ENCODE measurements at regions not wholly inside any gene's neighbourhood (a gene's known extent, or its start where the extent isn't known, plus 50 kb on each side); places are given as distances from the start of the nearest gene placed in this dataset.

DNA sequence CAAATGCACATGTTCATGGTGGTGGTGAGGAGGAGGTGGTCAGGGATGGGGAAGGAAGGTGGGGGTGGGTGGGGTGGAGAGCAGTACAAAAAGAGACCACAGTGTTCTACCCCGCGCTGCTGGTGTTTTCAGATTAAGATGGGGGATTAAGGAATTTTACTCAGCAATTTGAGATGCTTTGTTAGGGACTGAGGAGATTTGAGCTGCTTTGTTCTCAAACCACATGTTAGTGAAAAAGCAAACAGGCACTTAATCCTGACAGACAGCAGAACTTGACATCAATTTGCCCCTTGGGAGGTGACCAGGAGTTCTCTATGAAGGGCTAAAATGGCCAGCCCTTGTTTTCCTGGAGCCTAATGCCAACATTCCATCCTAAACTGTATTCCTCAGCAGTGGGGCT lies 244.5 kb downstream of the MEIS1 start:
- TF ChIP-seq, protein P1, sequence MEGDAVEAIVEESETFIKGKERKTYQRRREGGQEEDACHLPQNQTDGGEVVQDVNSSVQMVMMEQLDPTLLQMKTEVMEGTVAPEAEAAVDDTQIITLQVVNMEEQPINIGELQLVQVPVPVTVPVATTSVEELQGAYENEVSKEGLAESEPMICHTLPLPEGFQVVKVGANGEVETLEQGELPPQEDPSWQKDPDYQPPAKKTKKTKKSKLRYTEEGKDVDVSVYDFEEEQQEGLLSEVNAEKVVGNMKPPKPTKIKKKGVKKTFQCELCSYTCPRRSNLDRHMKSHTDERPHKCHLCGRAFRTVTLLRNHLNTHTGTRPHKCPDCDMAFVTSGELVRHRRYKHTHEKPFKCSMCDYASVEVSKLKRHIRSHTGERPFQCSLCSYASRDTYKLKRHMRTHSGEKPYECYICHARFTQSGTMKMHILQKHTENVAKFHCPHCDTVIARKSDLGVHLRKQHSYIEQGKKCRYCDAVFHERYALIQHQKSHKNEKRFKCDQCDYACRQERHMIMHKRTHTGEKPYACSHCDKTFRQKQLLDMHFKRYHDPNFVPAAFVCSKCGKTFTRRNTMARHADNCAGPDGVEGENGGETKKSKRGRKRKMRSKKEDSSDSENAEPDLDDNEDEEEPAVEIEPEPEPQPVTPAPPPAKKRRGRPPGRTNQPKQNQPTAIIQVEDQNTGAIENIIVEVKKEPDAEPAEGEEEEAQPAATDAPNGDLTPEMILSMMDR (IDR thresholded peaks at IDR 0.05), result no peak
- TF ChIP-seq EP300 (IDR thresholded peaks at IDR 0.05), result no peak
- TF ChIP-seq POLR2A (IDR thresholded peaks at IDR 0.05), result no peak
